H54 (cell line): ENCODE measurements at regions not wholly inside any gene's neighbourhood (a gene's known extent, or its start where the extent isn't known, plus 50 kb on each side); places are given as distances from the start of the nearest gene placed in this dataset.
A peak's percentile ranks its signal among the peaks of the same experiment; 100 is the strongest.

Experiments used
- DNase-seq: peaks from one replicate; pipeline ENCODE4 v3.0.0; 2011; ENCODE audit warnings: low spot score, mixed read lengths; ENCODE audit not compliant: insufficient read length
- FAIRE-seq: peaks from 3 replicates; lab custom pipeline; 2011; peaks lifted over from hg19 to GRCh38; lab: Jason Lieb, UNC
- POLR2A ChIP-seq: IDR thresholded peaks from 2 replicates; pipeline ENCODE4 v1.6.1; 2011; ENCODE audit warnings: low read depth, mild to moderate bottlenecking, low read length

- TF ChIP-seq POLR2A, result no peak
- no peak for DNase-seq
- no peak for FAIRE-seq
Measured at GRCh38 chr5:56487528-56488115, 254.5 kb upstream of the ANKRD55 start.

DNA sequence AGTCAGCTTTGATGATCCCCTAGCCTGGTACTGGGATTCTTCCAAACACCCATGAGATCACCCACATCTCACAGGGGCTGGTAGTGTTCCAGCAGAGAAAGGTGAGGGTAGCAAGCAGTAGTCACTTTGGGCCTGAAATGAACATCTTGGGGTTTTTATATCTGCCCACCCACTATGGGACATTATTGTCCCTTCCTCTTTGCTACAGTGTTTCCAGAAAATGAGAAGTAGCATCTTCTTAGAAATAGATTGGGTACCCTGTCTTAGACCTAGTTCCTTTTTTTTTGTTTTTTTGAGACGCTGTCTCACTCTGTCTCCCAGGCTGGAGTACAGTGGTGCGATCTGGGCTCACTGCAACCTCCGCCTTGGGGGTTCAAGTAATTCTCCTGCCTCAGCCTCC is 249.2 kb upstream of the ANKRD55 start:
- DNase-seq (no peak), FAIRE-seq (no peak)
- TF ChIP-seq POLR2A, result no peak

- peak; percentile 15 for DNase-seq
- FAIRE-seq, result no peak
- TF ChIP-seq POLR2A, result no peak
Measured at GRCh38 chr5:56481428-56482357, 248.6 kb upstream of the ANKRD55 start.

DNA sequence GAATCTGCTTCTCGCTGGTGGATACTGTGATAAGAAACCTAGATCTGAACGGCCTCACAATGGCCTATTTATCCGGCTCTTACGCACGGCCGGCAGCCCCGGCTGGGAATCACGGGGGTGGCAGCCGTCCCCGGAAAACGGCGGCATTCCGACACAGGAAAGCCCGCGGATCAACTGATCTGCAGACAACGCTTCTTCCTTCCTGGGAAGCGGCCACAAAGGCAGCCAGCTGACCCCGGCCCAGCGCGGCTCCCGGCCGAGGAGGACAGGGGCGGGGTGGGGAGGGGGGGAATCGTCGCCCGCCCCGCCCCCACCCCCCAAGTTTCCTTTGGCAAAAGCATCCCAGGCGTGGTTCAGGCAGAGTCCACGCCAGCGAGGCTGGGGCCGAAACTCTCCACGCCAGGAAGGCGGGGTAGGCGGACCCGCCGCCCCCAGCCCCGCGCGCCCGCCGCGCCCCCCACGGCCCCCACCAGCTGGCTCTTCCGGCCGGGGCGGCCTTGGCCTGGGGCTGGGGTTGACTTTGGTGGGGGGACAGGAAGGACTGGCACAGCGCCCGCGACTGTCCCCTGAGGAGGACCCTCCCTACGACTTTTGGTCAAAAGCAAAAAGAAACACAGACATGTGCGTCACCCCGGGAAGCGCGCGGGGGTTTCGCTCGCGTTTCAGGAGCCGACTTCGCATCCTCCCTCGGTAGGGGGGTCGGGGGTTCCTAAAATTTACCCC is 247.7 kb upstream of the ANKRD55 start:
- FAIRE-seq, result no peak
- peak; percentile 32 for DNase-seq
- TF ChIP-seq POLR2A, result no peak; the same call in 1 of the 2 replicates

DNA sequence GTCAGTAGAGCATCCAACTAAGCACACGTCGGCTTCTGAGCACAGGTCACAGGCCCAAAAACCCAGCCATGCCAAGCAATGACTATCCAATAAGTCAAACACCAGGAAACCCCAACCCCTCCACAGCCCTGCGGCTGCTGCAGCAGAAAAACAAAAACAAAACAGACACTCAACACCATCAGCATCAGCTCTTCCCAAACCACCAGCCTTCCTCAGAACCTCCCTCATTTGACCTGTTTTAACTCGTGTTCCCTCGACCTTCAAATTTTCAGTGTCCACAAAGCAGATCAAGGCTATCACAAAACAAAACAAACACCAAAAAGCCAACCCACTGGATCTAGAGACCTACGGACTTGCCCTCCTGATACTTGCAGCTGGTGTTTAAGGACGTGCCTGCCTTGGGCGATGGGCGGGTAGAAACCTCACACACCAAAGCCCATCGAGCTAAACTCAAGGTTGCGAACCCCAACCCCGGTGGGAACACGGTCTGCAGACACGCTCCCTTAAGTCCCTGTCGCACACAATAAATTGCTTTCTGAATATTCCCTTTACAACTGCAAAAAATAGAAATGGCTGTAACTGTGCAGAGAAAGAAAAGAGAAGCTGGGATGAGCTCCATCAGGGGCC is 247.1 kb upstream of the ANKRD55 start:
- FAIRE-seq (no peak), DNase-seq (no peak)
- TF ChIP-seq POLR2A, result no peak

DNA sequence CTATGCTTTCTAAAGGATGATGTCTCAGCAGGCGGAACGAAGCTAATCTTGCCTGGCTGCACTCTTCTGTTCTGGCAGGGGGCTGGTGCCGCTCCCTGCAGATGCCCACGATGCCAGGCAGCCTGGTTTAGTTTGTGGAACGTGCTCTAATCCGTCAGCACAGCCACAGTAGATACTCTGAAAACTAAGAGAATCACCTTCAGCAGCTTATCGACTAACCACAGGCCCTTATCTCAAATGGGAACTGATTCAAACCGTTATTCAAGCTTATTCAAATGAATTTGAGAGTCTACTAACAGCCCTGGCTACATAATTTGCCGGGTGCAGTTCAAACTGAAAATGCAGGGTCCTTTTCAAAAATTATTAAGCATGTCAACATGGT is 246.6 kb upstream of the ANKRD55 start:
- DNase-seq (no peak), FAIRE-seq (no peak)
- no peak for TF ChIP-seq POLR2A

DNA sequence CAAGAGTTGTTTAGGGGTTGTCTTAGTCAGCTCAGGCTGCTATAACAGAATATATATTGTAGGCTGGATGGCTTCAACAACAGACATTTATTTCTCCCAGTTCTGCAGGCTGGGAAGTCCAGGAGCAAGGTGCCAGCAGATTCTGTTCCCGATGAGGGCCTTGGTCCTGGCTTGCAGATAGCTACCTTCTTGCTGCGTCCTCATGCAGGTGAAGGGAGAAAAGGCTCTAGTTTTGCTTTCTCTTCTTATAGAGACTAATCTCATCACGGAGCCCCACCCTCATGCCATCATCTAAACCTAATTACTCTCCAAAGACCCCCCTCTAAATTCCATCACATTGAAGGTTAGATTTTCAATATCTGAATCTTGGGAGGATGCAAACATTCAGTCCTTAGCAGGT is 246.0 kb upstream of the ANKRD55 start:
- FAIRE-seq (no peak), DNase-seq (no peak)
- no peak for TF ChIP-seq POLR2A

GRCh38 chr5:56478062-56478461 is 244.9 kb upstream of the ANKRD55 start:
- no peak for TF ChIP-seq POLR2A
- no peak for FAIRE-seq

DNA sequence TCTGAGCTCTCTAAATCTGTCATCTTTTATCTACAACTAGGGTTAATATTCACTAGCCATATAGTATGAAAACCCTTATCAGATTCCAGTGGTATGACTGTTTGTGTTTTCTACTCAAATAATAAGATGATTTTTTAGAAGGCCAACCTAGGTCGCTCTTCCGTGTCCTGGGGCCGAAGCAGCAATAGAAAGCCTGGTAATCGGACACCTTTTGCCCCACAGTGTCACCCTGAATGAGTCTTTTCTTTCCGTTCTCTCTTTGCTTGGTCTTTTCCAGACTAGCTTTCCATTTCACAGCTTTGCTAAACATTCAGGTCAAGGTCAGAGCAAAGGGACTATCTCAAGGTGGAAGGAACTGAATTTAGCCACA is 243.3 kb upstream of the ANKRD55 start:
- no peak for TF ChIP-seq POLR2A
- no peak for DNase-seq
- FAIRE-seq, result no peak

More at GRCh38 chr5:56478062-56478461, 244.9 kb upstream of the ANKRD55 start:
- DNase-seq, result no peak

DNA sequence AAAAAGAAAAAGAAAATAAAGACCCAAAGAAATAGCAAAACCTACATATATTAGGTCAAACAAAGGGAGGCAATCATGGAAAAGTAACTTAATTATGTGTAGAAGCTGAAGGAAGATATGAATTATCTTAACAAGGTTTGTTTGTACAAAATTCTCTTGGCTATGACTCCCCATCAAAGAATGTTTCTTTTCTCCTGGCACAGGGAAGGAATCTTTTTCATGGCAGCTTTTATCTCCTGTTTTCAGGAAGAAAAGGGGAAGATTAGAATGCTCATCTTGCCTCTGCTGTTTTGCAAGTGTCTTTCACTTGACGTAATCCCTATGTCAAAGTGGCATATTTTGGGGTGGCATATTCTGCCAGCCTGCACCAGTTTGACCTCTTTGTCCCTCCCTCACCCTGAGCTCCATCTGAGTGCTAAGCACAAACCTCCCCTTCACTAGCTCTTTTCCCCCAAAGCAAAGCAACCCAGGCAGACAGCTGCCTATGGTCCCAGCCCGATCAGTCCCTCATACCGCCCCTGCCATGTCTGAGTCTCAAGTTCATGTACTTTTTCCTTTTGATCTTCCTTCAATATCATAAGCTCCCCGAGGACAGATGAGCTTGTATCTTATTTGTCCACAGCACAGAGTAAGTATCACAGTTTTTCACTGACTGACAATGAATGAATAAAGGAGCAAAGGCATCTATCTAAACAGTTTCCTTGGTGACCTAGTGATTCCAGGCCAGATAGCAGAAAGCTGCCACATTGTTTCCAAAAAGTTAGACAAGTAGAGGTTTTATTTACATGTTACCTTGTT is 242.8 kb upstream of the ANKRD55 start:
- no peak for FAIRE-seq
- TF ChIP-seq POLR2A, result no peak
- DNase-seq, result no peak

DNA sequence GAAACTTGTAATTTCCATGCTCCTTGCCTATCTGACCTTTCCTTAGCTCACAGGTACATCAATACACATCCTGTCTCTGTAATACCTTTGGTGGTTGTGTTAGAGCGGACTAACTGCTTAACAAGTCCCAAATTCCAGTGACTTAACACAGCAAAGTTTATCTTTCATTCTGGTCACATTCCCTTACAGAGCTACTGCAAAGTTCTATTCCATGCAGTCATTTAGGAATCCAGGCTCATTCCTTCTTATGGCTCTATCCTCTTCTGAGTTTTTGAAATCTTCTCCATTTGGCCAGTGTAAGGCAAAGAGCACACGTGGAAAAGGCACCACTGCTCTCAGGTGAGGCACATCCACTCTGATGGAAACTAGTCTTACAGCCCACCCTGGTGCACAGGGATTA is 238.6 kb upstream of the ANKRD55 start:
- FAIRE-seq, result no peak
- no peak for DNase-seq
- TF ChIP-seq POLR2A, result no peak

GRCh38 chr5:56470007-56470406 is 236.9 kb upstream of the ANKRD55 start:
- no peak for TF ChIP-seq POLR2A
- FAIRE-seq (no peak), DNase-seq (no peak)

GRCh38 chr5:56468277-56468676 is 235.1 kb upstream of the ANKRD55 start:
- no peak for FAIRE-seq
- no peak for TF ChIP-seq POLR2A

More at GRCh38 chr5:56468277-56468676, 235.1 kb upstream of the ANKRD55 start:
- no peak for DNase-seq
